ENCODE measurements at regions not wholly inside any gene's neighbourhood (a gene's known extent, or its start where the extent isn't known, plus 50 kb on each side); places are given as distances from the start of the nearest gene placed in this dataset.
A peak's percentile ranks its signal among the peaks of the same experiment; 100 is the strongest.

DNA sequence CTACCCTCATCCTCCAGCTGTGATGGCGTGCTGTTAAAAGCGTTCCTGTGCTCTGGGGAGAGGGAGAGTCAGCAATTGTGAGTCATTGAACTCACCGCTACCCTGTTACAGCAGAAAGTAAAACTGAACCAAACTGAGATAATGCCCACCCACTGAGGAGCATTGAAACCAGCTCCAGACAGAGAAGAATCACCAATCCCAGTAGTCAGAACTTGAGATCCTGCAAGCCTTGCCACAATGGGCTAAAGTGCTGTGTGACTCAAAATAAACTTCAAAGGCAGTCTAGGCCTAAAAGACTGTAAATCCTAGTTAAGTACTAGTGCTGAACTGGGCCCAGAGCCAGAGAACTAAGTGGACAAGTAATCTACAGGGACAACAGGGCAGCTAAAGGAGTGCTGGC lies 1394.2 kb upstream of the DIAPH2 start:
- H4K8ac ChIP-seq (ENCODE audit: extremely low read depth, insufficient read depth, low read length) = no peak overlapping the region
- H3K4me2 ChIP-seq (ENCODE audit: insufficient read depth in 1 of 2, low read depth in 2 of 2, low read length in 2 of 2) = no peak overlapping the region
- H2AK5ac ChIP-seq (ENCODE audit: low read depth, low read length) = no peak overlapping the region
- peak in 1 of 2 experiments; percentile 0 for DNase-seq (ENCODE audit: low read depth in 1 of 2, low spot score in 2 of 2)
- 78% methylated on average over 3 of the region's 3 CpGs; no CpG with 5 or more reads in 1 of the 2 experiments for WGBS, 2 experiments (ENCODE audit: extremely low coverage in 1 of 2, insufficient coverage in 1 of 2, insufficient read length in 1 of 2, insufficient replicate concordance in 2 of 2, low coverage in 1 of 2, low lambda C conversion rate in 2 of 2, missing lambda C conversion rate in 1 of 2)
- no peak overlapping the region for H3K56ac ChIP-seq (replicated peaks; ENCODE audit: insufficient read length, low read depth, low read length)
- H3K23me2 ChIP-seq (ENCODE audit: low read depth, low read length) = no peaks in the 10 kb centered on the region
- CTCF ChIA-PET (ENCODE audit: partially characterized antibody) = interaction anchor here (0.8 kb wide), 1 partner anchor 28 kb away, joined by 4 read pairs; no protein-coding TSS in a partner anchor
- no peak overlapping the region for H4K5ac ChIP-seq (ENCODE audit: insufficient read length, low read depth, low read length)
- no peaks in the 10 kb centered on the region for H4K20me1 ChIP-seq (replicated peaks in 1 of 2; ENCODE audit: control insufficient read depth in 1 of 2, insufficient read depth in 2 of 2, low read length in 2 of 2)
- H3K27ac ChIP-seq (ENCODE audit: low read depth, low read length) = no peak overlapping the region
- H3K27me3 ChIP-seq (replicated peaks in 1 of 4; ENCODE audit: control insufficient read depth in 3 of 4, extremely low read depth in 1 of 4, insufficient read depth in 3 of 4, low read length in 3 of 4) = no peaks in the 10 kb centered on the region
- H3K79me1 ChIP-seq (ENCODE audit: low read depth, low read length) = no peaks in the 10 kb centered on the region
- H3K4me3 ChIP-seq (ENCODE audit: extremely low read depth in 1 of 4, insufficient read depth in 2 of 4, low read depth in 3 of 4, low read length in 4 of 4) = no peak overlapping the region
- no peaks in the 10 kb centered on the region for H3K4me1 ChIP-seq (replicated peaks in 1 of 4; ENCODE audit: control insufficient read depth in 3 of 4, insufficient read depth in 4 of 4, low read length in 3 of 4)
- no peaks in the 10 kb centered on the region for H3K36me3 ChIP-seq (ENCODE audit: control insufficient read depth in 2 of 4, insufficient read depth in 4 of 4, low read length in 3 of 4)
- H2BK12ac ChIP-seq (ENCODE audit: low read depth, low read length) = no peak overlapping the region
- no peaks in the 10 kb centered on the region for H3K79me2 ChIP-seq (ENCODE audit: control insufficient read depth in 1 of 2, insufficient read depth in 2 of 2, low read length in 2 of 2)
- H2AFZ ChIP-seq (ENCODE audit: low read length) = no peak overlapping the region
- no peak overlapping the region for H2BK5ac ChIP-seq (ENCODE audit: low read depth, low read length)
- H3K14ac ChIP-seq (ENCODE audit: insufficient read length) = no peak overlapping the region
- H2BK120ac ChIP-seq (replicated peaks; ENCODE audit: low read depth, low read length) = no peak overlapping the region
- no peak overlapping the region for H3K4ac ChIP-seq (replicated peaks; ENCODE audit: insufficient read length, low read depth, low read length)
- POLR2A ChIA-PET (ENCODE audit: partially characterized antibody) = no interaction called here
- H4K91ac ChIP-seq (replicated peaks; ENCODE audit: insufficient read length, low read length) = no peak overlapping the region
- H3K9me3 ChIP-seq (ENCODE audit: insufficient read depth in 2 of 2, low read depth in 1 of 2, low read length in 1 of 2) = no peaks in the 10 kb centered on the region
- no peak overlapping the region for H3K9ac ChIP-seq (replicated peaks in 1 of 4; ENCODE audit: extremely low read depth in 1 of 4, low read depth in 3 of 4, low read length in 3 of 4)
- FAIRE-seq = no peak
- H2BK15ac ChIP-seq (ENCODE audit: low read length) = no peak overlapping the region
- no peak overlapping the region for H3K23ac ChIP-seq (ENCODE audit: insufficient read length)
- no peak overlapping the region for H2BK20ac ChIP-seq (ENCODE audit: low read length)
- no peak overlapping the region for H3K18ac ChIP-seq (ENCODE audit: extremely low read depth, low read length)
- no peak for TF ChIP-seq CTBP2 (IDR thresholded peaks at IDR 0.05; ENCODE audit: borderline replicate concordance, insufficient read depth, insufficient read length, low read length)
- TF ChIP-seq, protein P1, sequence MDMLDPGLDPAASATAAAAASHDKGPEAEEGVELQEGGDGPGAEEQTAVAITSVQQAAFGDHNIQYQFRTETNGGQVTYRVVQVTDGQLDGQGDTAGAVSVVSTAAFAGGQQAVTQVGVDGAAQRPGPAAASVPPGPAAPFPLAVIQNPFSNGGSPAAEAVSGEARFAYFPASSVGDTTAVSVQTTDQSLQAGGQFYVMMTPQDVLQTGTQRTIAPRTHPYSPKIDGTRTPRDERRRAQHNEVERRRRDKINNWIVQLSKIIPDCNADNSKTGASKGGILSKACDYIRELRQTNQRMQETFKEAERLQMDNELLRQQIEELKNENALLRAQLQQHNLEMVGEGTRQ (IDR thresholded peaks at IDR 0.05; ENCODE audit: low read length) = no peak
- no peak for TF ChIP-seq TCF12 (IDR thresholded peaks at IDR 0.05; ENCODE audit: low read depth, low read length)
- no peak for TF ChIP-seq FOSL1 (IDR thresholded peaks at IDR 0.05; ENCODE audit: insufficient read depth, low read depth, low read length)
- no peak for TF ChIP-seq PHF8 (conservative IDR thresholded peaks at IDR 0.05; ENCODE audit: low read depth, low read length)
- no peak for TF ChIP-seq CEBPB (IDR thresholded peaks at IDR 0.05; ENCODE audit: low read depth, low read length)
- TF ChIP-seq SRF (IDR thresholded peaks at IDR 0.05; ENCODE audit: low read depth, low read length) = no peak
- TF ChIP-seq HDAC6 (IDR thresholded peaks at IDR 0.05; ENCODE audit: low read depth, low read length) = no peak
- no peak for TF ChIP-seq RAD21 (IDR thresholded peaks at IDR 0.05 in 1 of 2, conservative IDR thresholded peaks at IDR 0.05 in 1 of 2; ENCODE audit: low read depth in 2 of 2, low read length in 2 of 2)
- TF ChIP-seq KDM1A (IDR thresholded peaks at IDR 0.05; ENCODE audit: borderline replicate concordance, low read length) = no peak
- TF ChIP-seq BRCA1 (IDR thresholded peaks at IDR 0.05; ENCODE audit: low read depth, low read length) = no peak

All from H1 (cell line).